NB4 (cell line): ENCODE measurements at regions not wholly inside any gene's neighbourhood (a gene's known extent, or its start where the extent isn't known, plus 50 kb on each side); places are given as distances from the start of the nearest gene placed in this dataset.

Experiments
- DNase-seq: peaks from one replicate; pipeline ENCODE4 v3.0.0; 2010; ENCODE audit warnings: low read depth
- H3K4me3 ChIP-seq: one replicate; pipeline ENCODE4 v1.5.1; 2011; ENCODE audit warnings: mild to moderate bottlenecking, low read depth, low read length, moderate library complexity
- MYC ChIP-seq: IDR thresholded peaks from 2 replicates; pipeline ENCODE4 v1.6.1; 2011; ENCODE audit warnings: low read depth, low read length
- POLR2A ChIP-seq: IDR thresholded peaks from 2 replicates; pipeline ENCODE4 v1.6.1; 2011; ENCODE audit warnings: mild to moderate bottlenecking; ENCODE audit not compliant: insufficient read length; ENCODE audit errors: extremely low read depth
- TF ChIP-seq, protein P1 (sequence below): IDR thresholded peaks from 2 replicates; pipeline ENCODE4 v1.6.1; 2011; ENCODE audit warnings: low read depth, low read length
- TF ChIP-seq, protein P2 (sequence below): IDR thresholded peaks from one replicate; pipeline ENCODE4 v1.5.1; 2012; ENCODE audit warnings: low read depth, low read length

GRCh38 chr10:33886299-33886698 is 551.8 kb upstream of the NRP1 start:
- no peak for DNase-seq
- no peak overlapping the region for H3K4me3 ChIP-seq
- TF ChIP-seq MYC: no peak
- TF ChIP-seq, protein P1, sequence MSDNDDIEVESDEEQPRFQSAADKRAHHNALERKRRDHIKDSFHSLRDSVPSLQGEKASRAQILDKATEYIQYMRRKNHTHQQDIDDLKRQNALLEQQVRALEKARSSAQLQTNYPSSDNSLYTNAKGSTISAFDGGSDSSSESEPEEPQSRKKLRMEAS: no peak
- TF ChIP-seq, protein P2, sequence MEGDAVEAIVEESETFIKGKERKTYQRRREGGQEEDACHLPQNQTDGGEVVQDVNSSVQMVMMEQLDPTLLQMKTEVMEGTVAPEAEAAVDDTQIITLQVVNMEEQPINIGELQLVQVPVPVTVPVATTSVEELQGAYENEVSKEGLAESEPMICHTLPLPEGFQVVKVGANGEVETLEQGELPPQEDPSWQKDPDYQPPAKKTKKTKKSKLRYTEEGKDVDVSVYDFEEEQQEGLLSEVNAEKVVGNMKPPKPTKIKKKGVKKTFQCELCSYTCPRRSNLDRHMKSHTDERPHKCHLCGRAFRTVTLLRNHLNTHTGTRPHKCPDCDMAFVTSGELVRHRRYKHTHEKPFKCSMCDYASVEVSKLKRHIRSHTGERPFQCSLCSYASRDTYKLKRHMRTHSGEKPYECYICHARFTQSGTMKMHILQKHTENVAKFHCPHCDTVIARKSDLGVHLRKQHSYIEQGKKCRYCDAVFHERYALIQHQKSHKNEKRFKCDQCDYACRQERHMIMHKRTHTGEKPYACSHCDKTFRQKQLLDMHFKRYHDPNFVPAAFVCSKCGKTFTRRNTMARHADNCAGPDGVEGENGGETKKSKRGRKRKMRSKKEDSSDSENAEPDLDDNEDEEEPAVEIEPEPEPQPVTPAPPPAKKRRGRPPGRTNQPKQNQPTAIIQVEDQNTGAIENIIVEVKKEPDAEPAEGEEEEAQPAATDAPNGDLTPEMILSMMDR: no peak
- TF ChIP-seq POLR2A: no peak

DNA sequence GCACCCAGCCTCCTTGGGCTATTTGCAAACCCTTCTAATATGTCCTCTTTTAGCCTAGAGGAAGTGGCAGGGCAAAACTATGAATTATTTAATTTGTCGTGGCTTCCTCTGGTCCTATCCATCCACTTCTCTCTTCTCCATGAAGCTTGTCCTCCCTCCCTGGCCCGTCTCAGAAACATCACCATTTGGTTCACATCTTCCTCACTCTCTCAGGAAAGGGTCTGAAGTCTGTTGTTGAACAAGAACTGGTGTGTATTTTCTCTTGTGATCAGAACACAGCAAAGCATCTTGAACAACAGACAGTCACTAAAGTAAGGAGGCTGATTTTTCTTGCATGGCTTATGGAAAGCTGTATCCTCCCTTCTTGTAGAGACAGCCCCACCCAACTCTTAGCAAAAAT is 550.1 kb upstream of the NRP1 start:
- no peak for DNase-seq
- no peak for TF ChIP-seq MYC
- TF ChIP-seq, protein P1: no peak
- TF ChIP-seq, protein P2: no peak
- TF ChIP-seq POLR2A: no peak

DNA sequence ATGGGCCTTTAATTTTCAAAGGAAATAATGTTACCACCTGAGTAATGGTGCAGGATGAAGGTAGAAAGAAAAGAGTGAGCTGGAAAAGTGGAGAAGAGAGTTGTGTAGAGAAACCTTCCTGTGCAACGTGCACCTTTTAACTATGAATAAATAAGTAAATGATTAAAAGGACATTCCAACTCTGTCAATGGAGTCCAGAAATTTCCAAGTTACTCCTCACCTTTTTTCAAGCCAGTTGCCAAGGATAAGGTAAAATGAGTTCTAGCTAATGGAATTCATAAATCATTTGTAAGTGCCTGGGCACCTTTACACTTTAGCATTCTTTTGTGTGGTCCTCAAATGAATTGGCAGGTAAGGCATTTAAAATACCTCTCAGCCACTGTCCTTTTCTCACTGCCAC is 549.4 kb upstream of the NRP1 start:
- no peak for TF ChIP-seq POLR2A
- TF ChIP-seq, protein P2: no peak
- no peak for TF ChIP-seq MYC
- no peak for DNase-seq

More for the DNA sequence above, 550.1 kb upstream of the NRP1 start:
- H3K4me3 ChIP-seq: no peak overlapping the region

DNA sequence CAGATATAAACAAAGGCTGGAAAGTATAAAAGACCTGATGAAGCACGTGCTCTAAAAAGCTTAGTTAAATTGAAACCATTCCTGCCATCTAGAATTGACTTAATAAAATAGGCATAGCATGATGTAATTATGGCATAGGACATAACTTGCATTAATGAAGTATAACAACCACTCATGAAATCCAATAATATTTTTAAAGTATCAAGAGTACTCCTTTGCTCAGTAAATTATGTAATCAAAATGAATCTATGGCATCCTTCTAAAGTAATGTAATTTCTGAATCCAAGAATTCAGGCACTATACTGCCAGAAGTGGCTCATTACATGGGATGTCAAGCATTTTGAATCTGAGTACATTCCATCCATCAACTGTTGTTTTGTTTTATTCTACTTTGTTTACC is 548.5 kb upstream of the NRP1 start:
- TF ChIP-seq, protein P2: no peak
- TF ChIP-seq POLR2A: no peak
- TF ChIP-seq MYC: no peak
- TF ChIP-seq, protein P1: no peak
- no peak overlapping the region for H3K4me3 ChIP-seq

More for the DNA sequence above, 549.4 kb upstream of the NRP1 start:
- no peak overlapping the region for H3K4me3 ChIP-seq

GRCh38 chr10:33880291-33880690 is 545.8 kb upstream of the NRP1 start:
- no peak for DNase-seq
- H3K4me3 ChIP-seq: no peak overlapping the region
- TF ChIP-seq POLR2A (no peak), MYC (no peak)
- TF ChIP-seq, protein P1: no peak
- TF ChIP-seq, protein P2: no peak

More for the DNA sequence above, 548.5 kb upstream of the NRP1 start:
- no peak for DNase-seq

DNA sequence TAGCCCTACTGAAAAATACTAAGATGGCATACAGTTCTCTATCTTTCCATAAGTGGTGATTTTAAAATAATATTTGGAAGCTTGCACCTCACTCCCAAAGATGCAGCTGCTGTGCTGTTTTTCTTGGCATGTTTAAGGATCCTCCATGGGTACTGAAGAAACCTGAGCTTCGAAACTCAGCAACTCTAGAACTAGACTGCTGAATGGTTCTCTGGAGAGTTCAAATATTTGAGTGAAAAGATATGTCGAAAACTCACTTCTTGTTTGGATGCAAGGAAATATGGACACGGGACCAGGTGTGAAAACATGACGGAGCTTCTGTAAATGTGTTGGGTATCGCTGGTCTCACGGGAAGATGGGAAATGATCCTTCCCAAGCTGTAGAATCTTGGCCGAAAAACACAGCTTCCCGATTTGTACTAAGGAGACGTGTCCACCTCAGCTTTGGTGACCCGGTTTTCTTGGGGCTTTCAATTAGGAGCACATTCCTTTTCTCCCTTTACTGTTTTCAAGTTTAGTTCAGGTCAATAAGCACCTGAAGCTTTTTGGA is 543.8 kb upstream of the NRP1 start:
- TF ChIP-seq, protein P1: no peak
- TF ChIP-seq MYC (no peak), POLR2A (no peak)
- TF ChIP-seq, protein P2: no peak
- H3K4me3 ChIP-seq: no peak overlapping the region
- no peak for DNase-seq
